ENCODE measurements at regions not wholly inside any gene's neighbourhood (a gene's known extent, or its start where the extent isn't known, plus 50 kb on each side); places are given as distances from the start of the nearest gene placed in this dataset.
"Not testable (repeated sequence)": the region's sequence is repeated elsewhere in the genome, so short reads cannot be mapped to it uniquely, and the experiment has no call there.

DNA sequence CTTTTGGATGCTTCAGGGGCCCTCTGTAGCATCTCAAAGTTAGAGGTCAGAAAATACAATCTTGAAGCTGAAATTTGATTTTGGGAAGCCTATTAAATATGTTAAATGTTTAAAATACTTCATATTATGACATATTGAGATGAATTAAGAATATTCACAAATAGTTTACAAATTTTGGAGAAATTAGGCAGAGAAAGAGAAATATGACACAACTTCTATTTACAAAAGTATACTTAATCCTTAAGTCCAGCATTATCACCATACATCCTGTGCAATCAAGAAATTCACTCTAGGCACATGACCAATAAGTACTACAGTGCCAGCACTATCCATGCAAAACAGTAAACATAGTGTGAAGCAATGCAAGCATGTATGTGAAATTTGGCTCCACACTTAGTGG is 79.7 kb upstream of the MED14 start:
- H3K4me2 ChIP-seq (ENCODE audit: low read length): not testable (repeated sequence)

DNA sequence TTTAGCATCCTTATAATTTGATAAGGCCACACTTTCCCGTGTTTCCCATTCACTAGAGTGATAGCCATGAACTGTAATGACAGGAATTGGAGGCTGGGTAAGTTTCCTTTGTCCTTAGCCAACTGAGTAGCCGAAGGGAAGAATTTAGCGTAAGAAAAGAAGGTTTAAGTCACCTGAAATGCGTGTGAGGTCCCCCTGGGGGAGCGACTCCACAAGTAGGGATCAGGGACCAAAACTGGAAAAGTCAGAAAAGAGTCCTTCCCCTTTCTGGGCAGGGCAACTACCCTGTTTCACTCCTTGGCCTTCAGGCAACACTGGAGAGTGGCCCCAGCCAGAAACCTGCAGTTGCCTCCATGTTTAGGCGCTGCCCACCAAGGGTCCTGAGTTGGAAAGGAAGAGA is 81.6 kb upstream of the MED14 start:
- H3K4ac ChIP-seq (ENCODE audit: low read depth, low read length): no peak overlapping the region
- H3K9ac ChIP-seq (ENCODE audit: low read length): no peak overlapping the region
- H4K12ac ChIP-seq (ENCODE audit: low read depth, low read length): no peak overlapping the region
- H3K9me3 ChIP-seq (ENCODE audit: insufficient read depth, low read depth, low read length): no peaks in the 10 kb centered on the region
- H4K8ac ChIP-seq (ENCODE audit: low read depth, low read length): no peak overlapping the region
- no peaks in the 10 kb centered on the region for H3K4me1 ChIP-seq (ENCODE audit: control insufficient read depth in 1 of 2, insufficient read depth in 2 of 2, low read length in 2 of 2)
- no peak overlapping the region for H4K91ac ChIP-seq (ENCODE audit: low read depth, low read length)
- no peak overlapping the region for H2AFZ ChIP-seq (ENCODE audit: insufficient read depth, low read length, poor library complexity)
- no peak overlapping the region for H3K27ac ChIP-seq (ENCODE audit: low read depth, low read length)
- no peak overlapping the region for H2BK5ac ChIP-seq (ENCODE audit: low read depth, low read length, poor library complexity)
- H3K23ac ChIP-seq (ENCODE audit: low read length): no peak overlapping the region
- no peaks in the 10 kb centered on the region for H3K27me3 ChIP-seq (ENCODE audit: insufficient read depth, low read length)
- no peak overlapping the region for H3K4me3 ChIP-seq (ENCODE audit: low read depth, low read length)
- H3K18ac ChIP-seq (ENCODE audit: low read length): no peak overlapping the region
- H2BK12ac ChIP-seq (ENCODE audit: low read length): no peak overlapping the region
- no peak for DNase-seq
- H3K79me1 ChIP-seq (ENCODE audit: low read length): no peaks in the 10 kb centered on the region
- WGBS (ENCODE audit: extremely low coverage, insufficient coverage, insufficient read length): no CpG with 5 or more reads among the region's 6 CpGs
- no peaks in the 10 kb centered on the region for H3K79me2 ChIP-seq (ENCODE audit: control insufficient read depth, insufficient read depth, low read length, poor library complexity)
- no peak overlapping the region for H3K4me2 ChIP-seq (ENCODE audit: low read length)
- no peak overlapping the region for H2BK120ac ChIP-seq (ENCODE audit: insufficient read depth, low read length, poor library complexity)
- no peaks in the 10 kb centered on the region for H3K36me3 ChIP-seq (ENCODE audit: control insufficient read depth in 1 of 2, insufficient read depth in 2 of 2, low read length in 2 of 2)
- no peak overlapping the region for H3K14ac ChIP-seq (ENCODE audit: low read length)
- H2AK5ac ChIP-seq (ENCODE audit: low read length): no peak overlapping the region

More for the DNA sequence above, 79.7 kb upstream of the MED14 start:
- H3K36me3 ChIP-seq (ENCODE audit: control insufficient read depth in 1 of 2, insufficient read depth in 2 of 2, low read length in 2 of 2); H4K91ac ChIP-seq (ENCODE audit: low read depth, low read length); H3K4me1 ChIP-seq (ENCODE audit: control insufficient read depth in 1 of 2, insufficient read depth in 2 of 2, low read length in 2 of 2); H3K27me3 ChIP-seq (ENCODE audit: insufficient read depth, low read length); H3K79me1 ChIP-seq (ENCODE audit: low read length); H2AFZ ChIP-seq (ENCODE audit: insufficient read depth, low read length, poor library complexity); H3K4me3 ChIP-seq (ENCODE audit: low read depth, low read length); H3K9me3 ChIP-seq (ENCODE audit: insufficient read depth, low read depth, low read length); H3K4ac ChIP-seq (ENCODE audit: low read depth, low read length); H2AK5ac ChIP-seq (ENCODE audit: low read length); H3K79me2 ChIP-seq (ENCODE audit: control insufficient read depth, insufficient read depth, low read length, poor library complexity); H4K8ac ChIP-seq (ENCODE audit: low read depth, low read length); H3K18ac ChIP-seq (ENCODE audit: low read length); H4K12ac ChIP-seq (ENCODE audit: low read depth, low read length); H2BK5ac ChIP-seq (ENCODE audit: low read depth, low read length, poor library complexity); H3K27ac ChIP-seq (ENCODE audit: low read depth, low read length); H3K14ac ChIP-seq (ENCODE audit: low read length); H3K9ac ChIP-seq (ENCODE audit: low read length); DNase-seq; H2BK12ac ChIP-seq (ENCODE audit: low read length); H2BK120ac ChIP-seq (ENCODE audit: insufficient read depth, low read length, poor library complexity); H3K23ac ChIP-seq (ENCODE audit: low read length): not testable (repeated sequence)

DNA sequence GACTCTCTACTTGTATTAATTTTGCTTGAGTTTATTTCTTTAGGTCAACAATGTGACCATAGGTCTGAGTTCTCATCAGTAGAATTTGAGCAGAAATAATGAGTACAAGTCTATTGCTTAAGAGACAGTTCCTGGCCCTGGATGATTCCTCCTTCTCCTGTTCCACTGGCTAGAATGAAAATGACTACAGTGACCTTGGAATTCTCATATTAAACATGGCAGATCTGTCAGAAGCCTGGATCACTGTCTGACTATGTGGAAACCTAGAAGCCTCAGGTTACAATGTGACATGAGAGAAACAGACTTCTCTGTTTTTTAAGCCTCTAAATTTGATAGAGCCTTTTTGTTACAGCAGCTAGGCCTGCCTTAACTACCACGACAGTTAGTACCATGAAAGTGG is 82.9 kb upstream of the MED14 start:
- H3K4me3 ChIP-seq (ENCODE audit: low read depth, low read length): no peak overlapping the region
- no peak overlapping the region for H3K27ac ChIP-seq (ENCODE audit: low read depth, low read length)
- no peak overlapping the region for H2AFZ ChIP-seq (ENCODE audit: insufficient read depth, low read length, poor library complexity)
- H3K79me1 ChIP-seq (ENCODE audit: low read length): no peaks in the 10 kb centered on the region
- no peak overlapping the region for H3K9ac ChIP-seq (ENCODE audit: low read length)
- no peak overlapping the region for H4K91ac ChIP-seq (ENCODE audit: low read depth, low read length)
- H2BK120ac ChIP-seq (ENCODE audit: insufficient read depth, low read length, poor library complexity): no peak overlapping the region
- no peak overlapping the region for H3K18ac ChIP-seq (ENCODE audit: low read length)
- no peak overlapping the region for H2BK5ac ChIP-seq (ENCODE audit: low read depth, low read length, poor library complexity)
- no peak overlapping the region for H3K23ac ChIP-seq (ENCODE audit: low read length)
- H3K36me3 ChIP-seq (ENCODE audit: control insufficient read depth in 1 of 2, insufficient read depth in 2 of 2, low read length in 2 of 2): no peaks in the 10 kb centered on the region
- H4K8ac ChIP-seq (ENCODE audit: low read depth, low read length): no peak overlapping the region
- no peak for DNase-seq
- no peak overlapping the region for H3K4me2 ChIP-seq (ENCODE audit: low read length)
- no peaks in the 10 kb centered on the region for H3K9me3 ChIP-seq (ENCODE audit: insufficient read depth, low read depth, low read length)
- H3K4me1 ChIP-seq (ENCODE audit: control insufficient read depth in 1 of 2, insufficient read depth in 2 of 2, low read length in 2 of 2): no peaks in the 10 kb centered on the region
- no peaks in the 10 kb centered on the region for H3K27me3 ChIP-seq (ENCODE audit: insufficient read depth, low read length)
- H2AK5ac ChIP-seq (ENCODE audit: low read length): no peak overlapping the region
- H2BK12ac ChIP-seq (ENCODE audit: low read length): no peak overlapping the region
- no peaks in the 10 kb centered on the region for H3K79me2 ChIP-seq (ENCODE audit: control insufficient read depth, insufficient read depth, low read length, poor library complexity)
- H3K14ac ChIP-seq (ENCODE audit: low read length): no peak overlapping the region
- no peak overlapping the region for H3K4ac ChIP-seq (ENCODE audit: low read depth, low read length)
- no peak overlapping the region for H4K12ac ChIP-seq (ENCODE audit: low read depth, low read length)
- no CpG with 5 or more reads among the region's 1 CpG for WGBS (ENCODE audit: extremely low coverage, insufficient coverage, insufficient read length)

DNA sequence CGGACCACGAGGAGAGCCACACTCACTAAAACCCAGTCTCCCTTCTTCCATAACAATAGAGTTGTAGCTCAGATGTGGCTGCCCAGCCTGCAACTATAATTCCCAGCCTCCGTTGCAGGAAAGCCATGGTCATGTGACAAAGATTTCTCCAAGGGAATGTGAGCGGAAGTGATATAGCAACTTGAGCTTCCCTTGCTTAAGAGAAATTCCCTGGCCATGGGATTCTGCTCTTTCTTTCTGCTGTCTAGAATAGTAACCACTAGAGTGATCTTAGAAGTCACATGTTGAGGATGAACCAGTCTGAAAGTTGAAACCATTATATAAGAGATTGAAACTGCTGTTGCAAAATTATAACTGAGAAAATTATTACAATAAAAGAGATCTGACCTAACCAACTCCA is 86.4 kb upstream of the MED14 start:
- Histone ChIP-seq H2AFZ (ENCODE audit: insufficient read depth, low read length, poor library complexity) (no peak overlapping the region), H3K4me2 (ENCODE audit: low read length) (no peak overlapping the region), H2BK12ac (ENCODE audit: low read length) (no peak overlapping the region), H3K79me2 (ENCODE audit: control insufficient read depth, insufficient read depth, low read length, poor library complexity) (no peaks in the 10 kb centered on the region), H4K91ac (ENCODE audit: low read depth, low read length) (no peak overlapping the region), H3K9me3 (ENCODE audit: insufficient read depth, low read depth, low read length) (no peaks in the 10 kb centered on the region), H3K18ac (ENCODE audit: low read length) (no peak overlapping the region), H2AK5ac (ENCODE audit: low read length) (no peak overlapping the region), H3K4ac (ENCODE audit: low read depth, low read length) (no peak overlapping the region), H2BK120ac (ENCODE audit: insufficient read depth, low read length, poor library complexity) (no peak overlapping the region), H4K8ac (ENCODE audit: low read depth, low read length) (no peak overlapping the region), H3K36me3 (ENCODE audit: control insufficient read depth in 1 of 2, insufficient read depth in 2 of 2, low read length in 2 of 2) (no peaks in the 10 kb centered on the region), H3K9ac (ENCODE audit: low read length) (no peak overlapping the region), H3K27me3 (ENCODE audit: insufficient read depth, low read length) (no peaks in the 10 kb centered on the region), H3K4me3 (ENCODE audit: low read depth, low read length) (no peak overlapping the region), H4K12ac (ENCODE audit: low read depth, low read length) (no peak overlapping the region), H3K14ac (ENCODE audit: low read length) (no peak overlapping the region), H3K79me1 (ENCODE audit: low read length) (no peaks in the 10 kb centered on the region), H3K27ac (ENCODE audit: low read depth, low read length) (no peak overlapping the region), H2BK5ac (ENCODE audit: low read depth, low read length, poor library complexity) (no peak overlapping the region), H3K23ac (ENCODE audit: low read length) (no peak overlapping the region), H3K4me1 (ENCODE audit: control insufficient read depth in 1 of 2, insufficient read depth in 2 of 2, low read length in 2 of 2) (no peaks in the 10 kb centered on the region)
- DNase-seq: no peak
- WGBS (ENCODE audit: extremely low coverage, insufficient coverage, insufficient read length): no CpG with 5 or more reads among the region's 4 CpGs

DNA sequence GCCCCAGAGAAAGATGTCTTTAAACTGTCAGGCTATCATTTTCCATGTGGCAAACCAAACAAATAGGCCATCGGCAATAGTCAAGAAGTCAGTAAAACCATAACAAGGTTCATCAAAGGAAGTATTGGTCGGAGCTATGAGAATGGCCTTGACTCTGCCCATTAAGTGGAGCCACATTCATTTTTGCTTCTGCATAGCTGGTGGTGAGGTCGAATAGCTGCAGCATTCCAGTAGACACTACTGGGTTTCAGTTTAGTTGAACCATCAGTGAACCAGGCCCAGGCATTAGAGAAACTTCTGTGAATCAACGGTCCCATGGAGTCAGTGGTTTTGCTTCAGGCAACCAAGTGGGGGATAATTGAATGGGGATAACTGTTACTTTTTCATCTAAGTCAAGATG is 92.0 kb upstream of the MED14 start:
- H3K14ac ChIP-seq (ENCODE audit: low read length): no peak overlapping the region
- H3K4me1 ChIP-seq (ENCODE audit: control insufficient read depth in 1 of 2, insufficient read depth in 2 of 2, low read length in 2 of 2): no peaks in the 10 kb centered on the region
- H3K79me2 ChIP-seq (ENCODE audit: control insufficient read depth, insufficient read depth, low read length, poor library complexity): no peaks in the 10 kb centered on the region
- no peak overlapping the region for H4K8ac ChIP-seq (ENCODE audit: low read depth, low read length)
- no peak overlapping the region for H3K9ac ChIP-seq (ENCODE audit: low read length)
- H3K4ac ChIP-seq (ENCODE audit: low read depth, low read length): no peak overlapping the region
- H2AK5ac ChIP-seq (ENCODE audit: low read length): no peak overlapping the region
- H2BK5ac ChIP-seq (ENCODE audit: low read depth, low read length, poor library complexity): no peak overlapping the region
- DNase-seq: no peak
- H3K23ac ChIP-seq (ENCODE audit: low read length): no peak overlapping the region
- no peaks in the 10 kb centered on the region for H3K27me3 ChIP-seq (ENCODE audit: insufficient read depth, low read length)
- H3K27ac ChIP-seq (ENCODE audit: low read depth, low read length): no peak overlapping the region
- no peak overlapping the region for H2BK12ac ChIP-seq (ENCODE audit: low read length)
- no peaks in the 10 kb centered on the region for H3K36me3 ChIP-seq (ENCODE audit: control insufficient read depth in 1 of 2, insufficient read depth in 2 of 2, low read length in 2 of 2)
- H3K79me1 ChIP-seq (ENCODE audit: low read length): no peaks in the 10 kb centered on the region
- no peak overlapping the region for H4K91ac ChIP-seq (ENCODE audit: low read depth, low read length)
- no peak overlapping the region for H3K4me3 ChIP-seq (ENCODE audit: low read depth, low read length)
- no peak overlapping the region for H3K4me2 ChIP-seq (ENCODE audit: low read length)
- no peaks in the 10 kb centered on the region for H3K9me3 ChIP-seq (ENCODE audit: insufficient read depth, low read depth, low read length)
- H2BK120ac ChIP-seq (ENCODE audit: insufficient read depth, low read length, poor library complexity): no peak overlapping the region
- no peak overlapping the region for H4K12ac ChIP-seq (ENCODE audit: low read depth, low read length)
- H3K18ac ChIP-seq (ENCODE audit: low read length): no peak overlapping the region
- H2AFZ ChIP-seq (ENCODE audit: insufficient read depth, low read length, poor library complexity): no peak overlapping the region
- WGBS (ENCODE audit: extremely low coverage, insufficient coverage, insufficient read length): no CpG with 5 or more reads among the region's 4 CpGs

All from trophoblast cell (in vitro differentiated cells and primary cell).